Left forelimb (tissue), 1 donor: ENCODE measurements at regions not wholly inside any gene's neighbourhood (a gene's known extent, or its start where the extent isn't known, plus 50 kb on each side); places are given as distances from the start of the nearest gene placed in this dataset.
A peak's percentile ranks its signal among the peaks of the same experiment; 100 is the strongest.

Experiments
- DNase-seq: peaks from one replicate; pipeline ENCODE4 v3.0.0-alpha.2; 2018; ENCODE audit warnings: low spot score

DNA sequence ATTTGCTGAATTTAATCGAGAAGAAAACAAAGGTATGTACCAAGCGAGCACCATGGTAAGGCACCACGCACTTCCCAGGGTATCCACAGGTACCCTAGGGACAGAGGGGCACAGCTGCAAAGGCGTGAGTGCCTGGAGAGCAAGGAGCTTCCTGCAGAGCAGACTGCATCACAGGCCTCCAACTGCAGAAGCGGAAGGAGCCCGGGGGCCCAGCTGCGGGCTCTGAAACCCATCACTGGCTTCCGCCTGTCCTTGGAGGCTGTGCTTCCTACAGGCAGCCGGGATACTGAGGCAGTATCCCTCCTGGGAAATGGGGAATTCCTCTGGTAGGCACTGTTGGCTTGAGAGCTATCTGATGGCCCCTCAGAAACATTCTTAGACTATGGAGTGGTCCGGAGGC lies 217.4 kb upstream of the GMDS start:
- no peak for DNase-seq

DNA sequence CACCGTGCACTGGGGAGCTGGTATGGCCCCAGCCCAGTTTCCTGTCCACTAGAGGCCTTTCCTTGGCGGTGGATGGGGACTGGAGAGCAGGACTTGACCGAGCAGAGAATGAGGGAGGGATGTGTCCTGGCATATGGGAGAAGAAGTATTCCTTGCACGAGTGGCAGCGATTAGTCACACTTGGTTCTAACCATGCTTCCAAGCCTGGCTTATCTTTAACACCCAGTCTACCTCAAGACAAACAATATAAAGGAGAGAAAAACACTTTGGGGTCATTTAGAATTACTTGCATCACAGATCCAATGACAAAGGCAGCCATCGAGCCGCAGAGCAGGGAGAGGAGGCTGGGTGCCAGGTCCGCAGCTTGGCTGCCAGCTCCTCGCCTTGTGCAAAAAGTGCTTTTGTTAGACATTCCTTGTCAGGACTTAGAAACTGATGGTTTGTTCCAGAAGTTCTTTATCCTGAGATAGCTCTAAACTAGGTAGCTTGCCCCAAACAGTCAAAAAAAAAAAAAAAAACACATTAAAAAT lies 214.9 kb upstream of the GMDS start:
- no peak for DNase-seq

DNA sequence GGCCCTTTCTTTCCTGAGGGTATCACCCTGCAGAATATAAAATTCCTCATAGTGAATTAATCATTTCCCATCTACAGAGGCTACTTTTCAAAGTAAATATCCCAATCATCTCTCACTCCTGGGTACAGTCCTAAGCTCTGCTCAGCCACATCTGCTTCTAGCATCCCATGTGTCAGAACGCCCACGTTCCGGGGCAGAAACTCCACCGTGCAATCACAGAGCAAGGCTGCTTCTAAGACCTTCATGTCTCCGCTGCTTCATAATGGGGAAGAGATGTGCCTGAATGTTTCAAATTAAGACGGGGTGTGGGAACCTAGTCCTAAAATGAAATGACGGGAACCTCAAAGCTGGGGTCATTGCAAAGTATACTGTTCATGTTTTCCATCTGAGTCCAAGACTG lies 208.8 kb upstream of the GMDS start:
- DNase-seq = no peak

DNA sequence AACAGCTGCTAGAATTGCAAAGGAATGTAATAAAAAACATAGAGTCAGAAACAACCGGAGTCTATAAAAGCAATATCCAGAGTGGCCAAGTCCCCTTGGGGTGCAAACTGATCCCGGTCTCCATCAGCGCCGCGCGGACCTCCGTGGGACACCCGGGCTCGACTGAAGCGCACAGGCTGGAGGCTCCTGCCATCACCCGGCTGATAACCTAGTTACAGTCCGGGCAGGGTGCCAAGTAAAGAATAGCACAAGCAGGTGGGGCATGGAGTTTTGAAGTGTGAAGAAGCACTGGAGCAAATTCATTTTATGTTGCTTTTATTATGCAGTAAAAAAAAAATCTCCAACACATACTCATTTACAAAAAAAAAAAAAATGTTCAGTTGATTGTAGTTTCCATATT lies 205.1 kb upstream of the GMDS start:
- peak; percentile 47 for DNase-seq

DNA sequence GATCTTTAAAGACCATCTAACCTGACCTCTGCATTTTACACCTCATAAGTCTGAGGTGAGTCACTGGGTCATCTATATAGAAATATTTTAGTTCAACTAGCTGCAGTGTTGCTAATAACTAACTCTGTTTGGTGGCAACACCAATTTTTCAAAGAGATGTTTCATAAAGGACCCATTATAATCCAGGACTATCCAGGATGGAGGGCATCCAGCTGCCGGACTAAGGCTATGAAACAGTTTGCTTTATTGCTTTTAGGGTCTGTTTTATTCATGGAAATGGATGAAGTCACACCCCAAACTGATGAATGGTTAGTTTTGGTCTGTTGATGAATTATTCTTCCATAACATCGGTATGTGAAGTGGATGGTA lies 204.2 kb upstream of the GMDS start:
- no peak for DNase-seq

DNA sequence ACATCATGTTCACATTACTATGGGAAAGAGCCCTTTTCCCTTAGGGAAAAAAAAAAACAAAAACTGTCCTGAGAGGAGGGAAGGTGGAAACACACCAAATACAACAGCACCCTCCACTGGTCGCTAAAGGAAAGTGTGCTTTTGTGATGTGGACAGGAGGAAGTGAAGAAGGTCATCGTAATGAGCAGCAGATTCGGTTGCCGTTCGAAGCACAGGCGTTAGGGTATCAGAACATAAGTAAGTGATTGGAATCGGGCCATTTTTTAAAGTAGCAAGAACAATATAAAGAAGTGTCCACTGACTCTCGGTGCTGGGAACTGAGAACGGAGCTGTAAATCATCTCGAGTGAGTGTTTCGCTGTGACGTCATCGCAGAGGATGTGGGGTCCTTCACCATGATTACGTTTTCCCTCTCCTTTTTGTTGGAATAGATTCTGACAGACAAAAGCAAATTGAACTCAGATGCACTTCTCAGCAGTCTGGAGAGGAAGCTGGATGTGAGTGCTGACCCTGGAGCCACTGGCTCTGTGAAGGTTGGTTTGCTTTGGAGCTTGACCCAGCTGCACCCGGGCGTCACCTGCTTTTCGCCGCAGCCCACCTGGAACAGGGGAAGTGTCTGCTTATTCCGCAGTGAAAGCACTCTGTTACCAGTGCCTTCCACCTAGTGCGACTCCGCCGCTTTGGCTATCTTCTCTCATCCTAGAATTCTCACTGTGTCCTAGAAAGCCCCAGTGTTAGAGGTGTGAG lies 203.6 kb upstream of the GMDS start:
- DNase-seq = no peak

DNA sequence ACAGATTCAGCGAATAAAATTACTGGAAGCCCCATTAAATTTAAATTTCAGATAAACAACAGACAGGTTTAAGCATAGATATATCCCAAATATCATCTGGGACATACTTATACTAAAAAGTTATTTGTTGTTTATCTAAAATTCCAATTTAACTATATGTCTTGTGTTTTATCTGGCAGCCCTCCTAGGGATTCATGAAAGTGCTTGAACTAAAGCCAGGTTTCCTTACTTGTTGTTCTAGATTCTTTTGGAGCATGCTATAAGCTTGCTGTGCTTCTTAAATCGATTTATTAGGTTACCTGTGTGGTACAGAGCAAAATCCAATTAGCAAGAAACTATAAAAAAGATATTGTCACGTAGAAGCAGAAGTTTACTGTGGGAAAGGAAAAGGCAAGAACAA lies 202.5 kb upstream of the GMDS start:
- DNase-seq = no peak

DNA sequence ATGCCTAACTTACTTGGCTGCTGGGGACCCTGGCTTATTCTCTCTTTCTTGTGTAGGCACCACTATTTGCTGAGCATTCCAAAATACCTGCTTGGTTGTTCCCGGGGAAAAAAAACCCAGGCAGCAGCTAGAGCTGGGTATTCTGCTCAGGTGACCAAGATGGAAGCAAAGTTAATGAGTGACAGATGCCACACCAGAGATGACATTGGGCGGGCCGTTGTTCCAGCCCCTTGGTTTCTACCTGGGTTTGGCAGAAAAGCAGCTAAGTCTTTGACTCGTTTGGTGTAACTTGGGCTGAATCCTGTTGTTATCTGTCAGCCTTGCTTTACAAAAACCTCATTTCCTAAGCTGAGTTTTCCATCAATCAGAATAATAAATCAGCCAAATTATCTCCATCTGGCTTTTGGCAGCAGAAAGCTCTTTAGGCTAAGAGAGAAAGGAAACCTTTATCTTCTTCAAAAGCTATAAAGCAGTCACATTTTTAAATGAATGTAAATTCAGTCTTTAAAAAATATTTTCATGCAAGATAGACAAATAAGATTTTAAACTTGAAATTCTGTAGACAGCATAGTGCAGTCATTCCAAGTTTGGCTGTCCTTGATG lies 202.0 kb upstream of the GMDS start:
- no peak for DNase-seq

DNA sequence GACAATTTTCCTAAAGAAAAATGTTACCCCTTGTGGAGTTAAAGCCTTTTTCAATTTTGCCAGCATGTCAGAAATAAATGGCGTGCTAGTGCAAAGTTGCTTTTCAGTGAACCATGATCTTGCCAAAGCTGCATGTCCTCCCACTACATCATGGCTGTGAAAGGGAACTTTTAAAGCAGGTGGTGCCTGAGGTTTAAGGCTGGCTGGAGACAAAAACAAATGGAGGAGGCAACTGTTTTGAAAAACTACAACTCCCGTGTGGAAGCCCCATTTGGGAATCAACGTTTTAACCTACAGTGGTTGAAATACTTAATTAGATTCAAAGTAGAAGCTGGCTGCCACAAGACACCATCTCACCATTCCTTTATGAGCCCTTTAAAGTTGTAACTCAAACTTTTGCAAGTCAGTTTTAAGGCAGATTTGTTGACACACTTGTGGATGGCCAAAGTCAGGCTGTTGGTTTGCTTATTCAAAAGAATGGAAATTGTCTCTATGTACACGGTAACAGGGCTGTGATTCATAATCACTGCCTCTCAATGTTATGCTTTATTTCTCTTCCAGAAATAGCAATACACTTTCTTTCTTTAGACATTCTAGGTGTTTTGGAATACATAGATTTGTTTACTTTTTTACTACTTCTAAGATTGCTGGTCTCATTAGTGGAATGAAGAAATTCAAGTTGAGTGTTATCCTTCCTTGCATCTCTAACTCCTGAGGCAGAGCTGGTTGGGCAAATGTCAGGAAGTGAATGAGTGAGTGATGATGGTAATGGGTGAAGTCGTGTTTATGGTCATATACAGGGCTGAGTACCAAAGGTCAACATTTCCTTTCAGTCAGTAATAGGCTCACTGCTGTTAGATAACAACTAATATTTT lies 196.4 kb upstream of the GMDS start:
- no peak for DNase-seq

DNA sequence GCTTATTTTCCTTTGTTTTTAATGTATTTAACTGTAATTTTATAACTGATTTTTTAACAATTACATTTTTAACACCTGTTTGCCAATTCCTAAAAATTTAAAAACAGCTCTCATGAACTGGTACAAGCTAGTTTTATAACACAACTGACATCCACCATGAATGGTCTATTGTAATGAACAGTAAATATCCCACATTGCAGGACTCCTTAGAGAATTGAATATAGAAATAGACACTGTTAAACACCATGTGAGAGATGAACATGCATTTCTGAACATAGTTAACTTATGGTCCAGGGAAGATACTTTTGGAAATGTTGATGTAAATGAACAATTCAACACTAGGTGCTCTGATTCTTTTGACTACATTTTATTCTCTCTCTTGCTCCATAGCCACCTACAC lies 195.1 kb upstream of the GMDS start:
- DNase-seq = no peak

DNA sequence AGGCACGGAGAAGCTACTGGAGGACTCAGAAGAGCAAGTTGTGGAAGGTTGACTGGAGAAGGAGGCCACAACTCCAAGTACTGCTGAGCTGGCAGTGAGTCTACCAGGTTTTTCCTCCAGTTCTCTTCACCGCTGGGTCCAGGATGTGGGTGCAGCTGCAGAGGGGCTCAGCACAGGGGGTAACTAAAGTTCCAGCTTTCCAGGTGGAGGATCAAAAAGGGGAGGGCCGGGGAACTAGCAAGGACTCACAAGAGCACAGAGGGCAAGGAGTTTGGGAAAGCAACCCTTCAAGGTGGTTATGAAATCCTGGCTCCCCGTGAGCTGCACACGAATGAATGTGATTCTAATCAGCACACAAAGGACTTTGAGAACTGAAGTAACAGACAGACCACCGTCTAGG lies 194.2 kb upstream of the GMDS start:
- DNase-seq = peak; percentile 33

DNA sequence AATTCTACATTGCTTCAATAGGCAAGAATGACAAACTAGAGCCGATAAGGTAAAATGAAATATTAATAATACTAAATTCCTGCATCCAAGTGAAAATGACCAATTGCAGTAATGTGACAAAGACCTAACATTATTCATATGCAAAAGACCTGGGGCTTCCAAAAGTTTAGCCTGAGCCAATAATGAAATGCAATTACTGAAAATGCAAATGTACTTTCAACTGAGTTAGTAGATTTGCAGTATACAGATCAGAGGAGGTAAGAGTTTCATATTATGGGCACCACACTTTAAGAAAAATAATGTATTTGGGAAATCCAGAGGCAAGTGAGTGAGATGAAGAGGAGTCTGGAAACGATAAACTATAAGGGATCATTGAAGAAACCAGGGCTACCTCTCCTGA lies 193.7 kb upstream of the GMDS start:
- no peak for DNase-seq

DNA sequence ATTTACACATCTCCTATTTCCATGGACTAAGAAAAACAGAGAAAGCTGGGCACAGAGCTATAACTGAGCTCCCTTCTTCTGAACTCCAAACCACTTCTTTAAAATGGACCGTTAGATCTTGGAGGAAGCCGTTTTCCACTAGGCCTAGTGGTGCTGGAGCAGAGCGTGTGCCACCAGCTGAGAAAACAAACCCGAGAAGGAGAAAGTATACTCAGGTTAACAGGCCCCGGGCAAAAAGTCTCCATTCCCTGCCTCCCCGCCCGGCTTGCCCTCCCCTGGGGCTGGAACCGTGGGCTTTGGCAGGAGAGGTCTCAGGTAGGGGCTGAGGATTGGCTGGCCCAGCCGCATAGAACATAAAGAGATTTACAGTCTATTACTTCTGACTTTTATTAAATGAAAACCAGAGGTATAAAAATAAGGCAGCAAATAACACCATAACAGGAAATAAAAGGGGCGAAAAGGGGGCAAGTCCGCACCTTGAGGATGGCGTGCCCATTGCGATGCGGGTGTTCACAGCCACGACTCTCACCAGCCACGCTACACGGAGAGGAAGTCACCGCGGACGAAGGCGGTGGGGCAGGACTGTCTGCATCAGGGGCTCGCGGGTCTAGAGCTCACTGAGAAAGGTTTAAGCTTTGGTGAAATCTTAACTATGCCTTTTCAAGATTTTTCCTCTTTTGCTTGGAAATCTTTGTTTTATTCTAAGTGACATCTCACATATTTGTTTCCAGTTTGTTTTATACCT lies 191.2 kb upstream of the GMDS start:
- peak; percentile 33 for DNase-seq

DNA sequence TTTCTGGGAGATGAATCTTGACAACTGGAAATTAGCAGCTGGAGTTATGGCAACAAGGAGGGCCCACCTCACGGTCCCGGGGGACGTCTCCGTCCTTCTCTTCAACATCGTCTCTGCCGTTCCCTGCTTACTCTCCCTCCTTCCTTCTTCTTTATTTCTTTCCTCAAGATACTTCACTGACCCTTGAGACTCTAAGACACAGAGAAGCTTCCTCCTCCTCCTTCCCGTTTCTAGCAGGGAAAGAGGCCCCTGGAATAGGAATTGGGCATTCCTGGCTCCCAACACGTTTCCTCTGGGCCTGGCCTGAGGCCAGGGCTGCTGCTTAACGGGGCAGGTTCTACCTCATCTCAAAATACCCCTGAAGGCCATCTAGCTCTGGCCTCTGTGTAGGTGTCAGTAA lies 189.9 kb upstream of the GMDS start:
- DNase-seq = peak; percentile 60

DNA sequence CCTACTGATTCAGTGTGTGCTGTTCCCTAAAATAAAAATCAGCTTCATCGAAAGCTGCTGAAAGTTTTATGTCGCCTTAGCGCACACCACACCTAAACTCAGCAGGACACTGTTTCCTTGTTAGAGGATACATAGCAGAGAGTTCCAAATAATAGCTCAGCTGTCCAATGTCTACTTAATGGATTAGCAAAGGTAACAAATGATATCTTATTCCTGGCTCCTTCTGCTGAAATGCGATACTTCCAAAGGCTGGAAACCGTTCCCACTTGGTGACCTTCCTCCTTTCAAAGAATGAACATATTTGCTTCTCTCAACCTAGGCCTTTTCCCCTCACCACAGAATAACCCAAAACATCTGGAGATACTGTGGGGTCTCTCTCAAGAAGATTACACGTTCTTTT lies 189.5 kb upstream of the GMDS start:
- DNase-seq = no peak

DNA sequence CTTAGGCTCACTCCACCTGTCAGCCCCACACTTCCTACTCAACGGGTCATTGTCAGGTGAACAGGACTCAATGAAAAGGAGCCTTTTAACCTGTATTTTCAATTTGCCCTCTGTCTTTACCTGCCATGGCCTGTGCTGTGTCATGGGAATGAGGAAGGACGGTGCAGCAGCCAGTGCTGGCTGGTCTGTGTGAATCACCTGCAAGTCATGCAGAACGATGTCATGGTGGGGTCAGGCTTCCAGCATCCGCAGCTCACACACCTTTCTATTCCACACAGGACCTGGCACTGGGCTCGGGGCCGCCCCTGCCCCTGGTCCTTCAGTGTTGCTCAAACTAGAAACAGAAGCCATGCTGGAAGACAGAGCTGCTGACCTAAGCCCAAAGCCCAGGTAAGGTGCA lies 188.7 kb upstream of the GMDS start:
- peak; percentile 38 for DNase-seq

DNA sequence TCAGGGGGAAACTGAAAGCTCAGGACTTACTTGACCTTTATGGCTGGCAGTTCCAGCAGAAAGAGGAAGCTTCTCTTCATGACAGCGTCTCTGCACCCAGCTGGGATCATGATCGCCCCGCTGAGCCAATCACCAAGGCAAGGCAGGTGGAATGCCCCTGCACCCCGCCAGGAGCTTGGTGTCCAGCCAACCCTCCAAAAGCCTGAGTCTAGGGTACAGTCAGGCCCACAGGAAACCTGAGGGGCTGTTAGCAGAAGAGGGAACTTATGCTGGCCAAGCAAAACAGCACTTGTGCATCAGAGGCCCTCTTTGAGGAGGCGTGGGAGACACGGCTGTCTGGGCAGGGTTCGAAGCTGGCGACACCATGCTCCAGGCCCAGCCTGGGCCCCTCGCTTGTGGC lies 188.3 kb upstream of the GMDS start:
- DNase-seq = peak; percentile 55

DNA sequence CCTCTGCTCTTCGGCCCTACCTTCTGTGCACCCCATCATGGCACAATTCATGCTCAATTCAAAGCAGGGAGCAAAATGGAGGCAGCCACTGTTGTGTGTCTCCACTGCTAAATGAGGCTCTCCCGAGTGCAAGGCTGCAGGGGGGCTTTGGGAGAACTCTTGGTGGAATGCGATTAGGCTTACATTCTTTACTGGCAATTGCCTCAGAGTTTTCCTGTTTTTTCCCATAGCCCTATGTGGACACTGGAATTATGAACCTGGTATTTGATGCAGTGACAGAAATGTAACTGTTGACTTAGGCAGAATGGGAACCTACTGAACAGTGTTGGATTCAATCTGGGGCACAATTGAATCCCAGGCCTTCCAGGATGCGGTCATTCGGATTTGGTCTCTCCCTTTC lies 187.9 kb upstream of the GMDS start:
- DNase-seq = no peak

DNA sequence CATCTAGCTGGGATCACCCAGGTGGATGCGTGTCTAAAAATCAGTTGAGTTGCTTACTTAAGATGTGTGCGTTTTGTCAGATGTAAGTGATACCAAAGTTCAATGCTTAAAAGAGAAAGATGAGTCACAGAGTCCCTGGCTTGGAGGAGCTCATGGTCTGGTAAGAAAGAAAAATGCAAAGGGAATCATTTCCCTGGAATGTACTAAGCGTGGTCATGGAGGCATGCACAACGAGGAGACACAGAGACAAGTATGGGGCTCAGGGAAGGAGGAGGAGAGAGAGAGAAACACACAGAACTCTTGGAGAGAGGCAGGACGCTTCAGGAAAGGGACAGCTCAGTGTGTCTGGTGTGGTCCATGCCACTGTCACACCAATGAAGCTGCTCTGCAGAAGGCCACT lies 186.9 kb upstream of the GMDS start:
- DNase-seq = no peak

DNA sequence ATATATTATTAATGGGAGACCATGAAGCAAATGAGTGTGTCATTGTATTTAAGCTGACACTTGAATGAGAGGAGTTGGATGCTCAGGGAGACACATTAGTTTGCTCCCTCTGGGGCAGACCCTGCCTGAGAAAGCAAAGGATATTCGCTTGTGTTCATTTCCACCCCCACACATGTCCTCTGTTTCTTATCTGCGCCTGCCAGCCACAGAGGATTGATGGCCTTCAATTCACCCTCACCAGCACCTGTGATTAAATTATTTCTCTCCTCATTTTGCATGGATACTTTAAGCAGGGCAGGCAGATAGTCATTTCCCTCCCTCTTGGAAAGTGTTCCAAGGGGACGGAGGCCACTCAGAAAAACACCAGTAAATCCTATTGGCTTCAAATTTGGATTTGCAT lies 185.2 kb upstream of the GMDS start:
- DNase-seq = peak; percentile 33

DNA sequence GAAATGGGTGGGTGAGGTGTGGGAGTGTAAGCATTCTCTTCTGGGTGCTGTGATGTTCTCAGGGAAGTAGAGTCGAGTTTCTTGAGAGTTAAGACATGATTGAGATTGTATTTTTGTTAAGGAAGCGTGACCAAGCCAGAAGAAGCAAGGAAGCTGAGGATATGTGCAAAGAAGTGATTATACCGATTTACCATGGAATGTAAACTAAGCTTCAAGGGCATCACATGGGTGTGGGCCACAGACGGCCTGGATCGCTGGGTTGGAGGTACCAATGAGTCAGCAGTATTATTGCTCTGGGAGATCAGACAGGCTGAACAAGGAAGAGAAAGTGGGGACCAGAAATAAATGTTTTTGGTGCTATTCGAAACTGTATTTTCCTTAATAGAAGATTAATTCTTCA lies 184.1 kb upstream of the GMDS start:
- DNase-seq = no peak

DNA sequence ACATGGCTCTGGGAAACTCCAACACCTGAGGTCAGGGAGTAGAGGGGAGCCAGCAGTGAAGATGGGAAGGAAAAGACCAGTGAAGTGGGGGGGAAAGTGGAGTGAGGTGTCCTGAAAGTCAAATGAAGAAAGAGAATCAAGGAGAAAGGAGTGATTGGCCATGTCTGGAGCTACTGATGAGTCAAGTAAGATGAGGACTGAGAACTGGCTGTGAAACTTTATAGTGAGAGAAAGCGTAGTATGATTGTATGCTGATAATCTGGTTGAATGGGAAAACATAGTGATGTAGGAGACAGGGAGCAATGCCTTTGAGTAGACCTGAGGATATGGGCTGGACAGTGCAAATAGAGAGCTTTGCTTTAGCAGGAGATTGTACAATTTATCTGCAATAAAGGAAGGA lies 183.6 kb upstream of the GMDS start:
- peak; percentile 20 for DNase-seq
